Heart right ventricle (tissue), 16 donors: ENCODE measurements at regions not wholly inside any gene's neighbourhood (a gene's known extent, or its start where the extent isn't known, plus 50 kb on each side); places are given as distances from the start of the nearest gene placed in this dataset.

Experiments
- ATAC-seq, 8 donors: fragments of 200-7000 bp; cut with Tn5 transposase; one replicate each; pipeline ENCODE4 v1.9.1; 2020; ENCODE audit warnings: mild to moderate bottlenecking in 8 of 8, moderate library complexity in 8 of 8, moderate number of reproducible peaks in 1 of 8
- DNase-seq, 2 donors: peaks; one replicate each; pipeline ENCODE4 v3.0.0-alpha.2; 2020
- H3K27ac ChIP-seq, 10 donors: fragments of 200-600 bp; sonication (generic) in 2 of 10; one replicate each; pipeline versions ENCODE4 v1.5.0 to v1.8.0; 2020 to 2022; ENCODE audit warnings: mild to moderate bottlenecking in 3 of 10
- H3K27me3 ChIP-seq, 7 donors: fragments of 200-600 bp; one replicate each; pipeline ENCODE4 v1.8.0; 2021 to 2022; ENCODE audit warnings: mild to moderate bottlenecking in 2 of 7
- H3K36me3 ChIP-seq, 9 donors: fragments of 200-600 bp; sonication (generic) in 1 of 9; one replicate each; pipeline versions ENCODE4 v1.5.0 to v1.8.0; 2020 to 2022; ENCODE audit warnings: mild to moderate bottlenecking in 2 of 9
- H3K4me1 ChIP-seq, 9 donors: fragments of 200-600 bp; sonication (generic) in 1 of 9; one replicate each; pipeline versions ENCODE4 v1.5.0 to v1.8.0; 2020 to 2022; ENCODE audit warnings: mild to moderate bottlenecking in 4 of 9
- H3K4me3 ChIP-seq, 10 donors: fragments of 200-600 bp; sonication (generic) in 2 of 10; one replicate each; pipeline versions ENCODE4 v1.5.0 to v1.8.0; 2020 to 2022; ENCODE audit warnings: mild to moderate bottlenecking in 7 of 10, moderate library complexity in 2 of 10
- H3K9me3 ChIP-seq, 11 donors: fragments of 200-600 bp in 10 of 11; sonication (generic) in 2 of 11; one replicate each; pipeline versions ENCODE4 v1.5.0 to v1.8.0; 2013 to 2022; ENCODE audit warnings: mild to moderate bottlenecking in 2 of 11, control low read depth in 1 of 11, moderate library complexity in 1 of 11
- CTCF ChIP-seq, 9 donors: fragments of 200-600 bp; sonication (generic) in 2 of 9; IDR thresholded peaks; one replicate each; pipeline versions ENCODE4 v1.5.0 to v1.8.0; 2021 to 2022; ENCODE audit warnings: antibody characterized with exemption in 9 of 9, mild to moderate bottlenecking in 5 of 9, moderate library complexity in 1 of 9
- WGBS, 2 donors: extraction: QIAGEN DNeasy Blood & Tissue Kit; methylation state at CpG; one replicate each; pipeline ENCODE4 v1.1.7; 2013; ENCODE audit warnings: inconsistent platforms in 1 of 2; 5-methylcytosine and 5-hydroxymethylcytosine counted together
- intact Hi-C, 10 donors: fragments of 100-400 bp; cut with DNase I; formaldehyde crosslinking; loops; one replicate each; pipeline versions ENCODE4 v1.11.1 to v1.14.2; 2022
- donor health status: Arrhythmogenic right ventricular cardiomyopathy.
- donor health status: ischemic (EF 13 %, LVEDD 7.1; RV severe dilation, severe dysfunction).
- donor health status: healthy with polysubstance abuse.
- donor health status: DM: no; HTN: yes; CAD: no.
- donor health status: DM: no; HTN: no; CAD: no.
- donor health status: ischemic (EF 25% LVEDD 6.9; RV normal size, moderate dysfunction).
- donor health status: ischemic (EF 25% LVEDD 5.7; RV mildly dilated, moderate dysfunction).
- donor health status: healthy.
- donor health status: DM: yes; HTN: yes; CAD: no.
- donor health status: Ischemic cardiomyopathy.
- donor health status: ischemic (EF 35%, LVEDD 5.7; RV mildly dilated, moderate dysfunction).
- donor health status: nonischemic (EF 11% LVEDD 7.7; RV severe dilation, severe dysfunction).
- donor health status: DM: yes; HTN: yes; CAD: no.
- donor health status: PGD.
- donor health status: ischemic (EF 29% LVEDD 5.4; RV normal size, mild dysfunction).
- donor health status: nonischemic (EF 23%, LVEDD 6.1; RV moderate dilation, normal function).

GRCh38 chr18:50460716-50461115, 85.9 kb downstream of the SKA1 start:
- H3K27ac ChIP-seq: no peak overlapping the region
- H3K9me3 ChIP-seq: no peaks in the 10 kb centered on the region
- ATAC-seq: no peak
- intact Hi-C loops: no loop called here
- no peak overlapping the region for H3K4me3 ChIP-seq
- no peaks in the 10 kb centered on the region for H3K36me3 ChIP-seq
- 71 to 85% methylated on average over 3 of the region's 3 CpGs for WGBS, 2 donors
- TF ChIP-seq CTCF (IDR thresholded peaks at IDR 0.05): no peak
- no peaks in the 10 kb centered on the region for H3K27me3 ChIP-seq
- no peak for DNase-seq
- H3K4me1 ChIP-seq: no peaks in the 10 kb centered on the region

GRCh38 chr18:50461251-50461650, 86.4 kb downstream of the SKA1 start:
- no peak for ATAC-seq
- H3K27me3 ChIP-seq: no peaks in the 10 kb centered on the region

GRCh38 chr18:50465211-50466153, 90.6 kb downstream of the SKA1 start:
- Histone ChIP-seq H3K36me3 (no peaks in the 10 kb centered on the region), H3K4me3 (no peak overlapping the region), H3K27me3 (no peaks in the 10 kb centered on the region), H3K4me1 (peaks cover 0 to 10% (median 0%) of the 10 kb centered on the region in 9 donors), H3K27ac (no peak overlapping the region), H3K9me3 (no peaks in the 10 kb centered on the region)
- intact Hi-C loops: no loop called here
- 79 to 80% methylated on average over 7 of the region's 7 CpGs for WGBS, 2 donors
- ATAC-seq: no peak
- no peak for DNase-seq
- TF ChIP-seq CTCF (IDR thresholded peaks at IDR 0.05): no peak

More at GRCh38 chr18:50461251-50461650, 86.4 kb downstream of the SKA1 start:
- no peak for DNase-seq
- H3K36me3 ChIP-seq: no peaks in the 10 kb centered on the region
- no peaks in the 10 kb centered on the region for H3K9me3 ChIP-seq
- TF ChIP-seq CTCF (IDR thresholded peaks at IDR 0.05): no peak
- intact Hi-C loops: no loop called here
- no peaks in the 10 kb centered on the region for H3K4me1 ChIP-seq
- H3K4me3 ChIP-seq: no peak overlapping the region
- no peak overlapping the region for H3K27ac ChIP-seq

GRCh38 chr18:50466634-50467033, 91.8 kb downstream of the SKA1 start:
- intact Hi-C loops: no loop called here

More at GRCh38 chr18:50466634-50467033, 91.8 kb downstream of the SKA1 start:
- H3K9me3 ChIP-seq: no peaks in the 10 kb centered on the region
- DNase-seq: no peak
- H3K36me3 ChIP-seq: no peaks in the 10 kb centered on the region
- no peak for ATAC-seq
- H3K27me3 ChIP-seq: no peaks in the 10 kb centered on the region
- no peak for TF ChIP-seq CTCF (IDR thresholded peaks at IDR 0.05)
- H3K4me3 ChIP-seq: no peak overlapping the region
- peaks cover 0 to 10% (median 0%) of the 10 kb centered on the region in 9 donors for H3K4me1 ChIP-seq
- no peak overlapping the region for H3K27ac ChIP-seq
